ENCODE measurements at regions not wholly inside any gene's neighbourhood (a gene's known extent, or its start where the extent isn't known, plus 50 kb on each side); places are given as distances from the start of the nearest gene placed in this dataset.

GRCh38 chr4:19677211-19677610 is 574.5 kb upstream of the SLIT2 start:
- intact Hi-C loops (cut with DNase I) = no loop called here
- H3K9me3 ChIP-seq (replicated peaks in 1 of 3) = no peaks in the 10 kb centered on the region
- no peaks in the 10 kb centered on the region for H3K4me1 ChIP-seq (replicated peaks in 1 of 2)
- TF ChIP-seq CTCF (IDR thresholded peaks at IDR 0.05) (no peak), POLR2A (IDR thresholded peaks at IDR 0.05) (no peak)
- no peaks in the 10 kb centered on the region for H3K27me3 ChIP-seq
- no peak overlapping the region for H3K4me3 ChIP-seq
- no peak overlapping the region for H3K27ac ChIP-seq
- H3K36me3 ChIP-seq (replicated peaks in 1 of 2) = no peaks in the 10 kb centered on the region
- no peak for DNase-seq

DNA sequence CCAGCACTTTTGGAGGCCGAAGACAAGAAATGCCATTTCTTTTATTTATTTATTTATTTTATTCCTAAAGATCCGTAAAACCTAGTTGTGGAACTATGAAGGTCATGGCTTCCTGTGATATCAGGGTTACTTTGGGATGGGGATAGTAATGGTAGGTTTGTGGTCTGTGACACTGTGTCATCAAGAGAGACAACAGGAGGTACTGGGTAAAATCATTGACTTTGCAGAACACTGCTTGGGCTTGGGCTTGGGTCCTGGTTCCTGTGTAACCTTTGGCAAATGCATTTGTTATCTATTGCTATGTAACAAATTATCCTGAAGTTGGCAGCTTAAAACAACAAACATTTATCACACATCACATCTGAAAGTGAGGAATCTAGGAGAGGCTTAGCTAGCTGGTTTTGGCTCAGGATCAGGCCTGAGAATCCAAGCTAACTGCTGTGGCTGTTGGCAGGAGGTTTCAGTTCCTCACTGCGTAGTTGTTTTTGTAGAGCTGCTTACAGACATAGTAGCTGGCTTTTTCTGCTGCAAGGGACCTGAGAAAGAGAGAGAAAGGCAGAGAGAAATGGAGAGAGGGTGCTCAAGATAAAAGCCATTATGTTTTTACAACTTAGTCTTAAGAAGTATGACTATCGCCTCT is 576.4 kb upstream of the SLIT2 start:
- H3K27ac ChIP-seq = no peak overlapping the region
- intact Hi-C loops (cut with DNase I) = no loop called here

GRCh38 chr4:19659101-19659500 is 592.6 kb upstream of the SLIT2 start:
- 85 to 89% (median 86%) methylated on average over 5 of the region's 5 CpGs for WGBS, 4 donors
- no peak for DNase-seq
- intact Hi-C loops (cut with DNase I) = no loop called here
- no peak for TF ChIP-seq POLR2A (IDR thresholded peaks at IDR 0.05)
- no peak for TF ChIP-seq CTCF (IDR thresholded peaks at IDR 0.05)
- H3K4me1 ChIP-seq (replicated peaks in 1 of 2) = no peaks in the 10 kb centered on the region
- H3K27me3 ChIP-seq = no peaks in the 10 kb centered on the region
- no peaks in the 10 kb centered on the region for H3K9me3 ChIP-seq (replicated peaks in 1 of 3)
- H3K27ac ChIP-seq = no peak overlapping the region
- H3K4me3 ChIP-seq = no peak overlapping the region
- no peaks in the 10 kb centered on the region for H3K36me3 ChIP-seq (replicated peaks in 1 of 2)

More for the DNA sequence above, 576.4 kb upstream of the SLIT2 start:
- WGBS, 4 donors = 74 to 82% (median 78%) methylated on average over 4 of the region's 4 CpGs
- no peaks in the 10 kb centered on the region for H3K27me3 ChIP-seq
- no peak for TF ChIP-seq POLR2A (IDR thresholded peaks at IDR 0.05)
- no peak for TF ChIP-seq CTCF (IDR thresholded peaks at IDR 0.05)
- no peak for DNase-seq
- no peaks in the 10 kb centered on the region for H3K4me1 ChIP-seq (replicated peaks in 1 of 2)
- H3K36me3 ChIP-seq (replicated peaks in 1 of 2) = no peaks in the 10 kb centered on the region
- no peaks in the 10 kb centered on the region for H3K9me3 ChIP-seq (replicated peaks in 1 of 3)
- H3K4me3 ChIP-seq = no peak overlapping the region

DNA sequence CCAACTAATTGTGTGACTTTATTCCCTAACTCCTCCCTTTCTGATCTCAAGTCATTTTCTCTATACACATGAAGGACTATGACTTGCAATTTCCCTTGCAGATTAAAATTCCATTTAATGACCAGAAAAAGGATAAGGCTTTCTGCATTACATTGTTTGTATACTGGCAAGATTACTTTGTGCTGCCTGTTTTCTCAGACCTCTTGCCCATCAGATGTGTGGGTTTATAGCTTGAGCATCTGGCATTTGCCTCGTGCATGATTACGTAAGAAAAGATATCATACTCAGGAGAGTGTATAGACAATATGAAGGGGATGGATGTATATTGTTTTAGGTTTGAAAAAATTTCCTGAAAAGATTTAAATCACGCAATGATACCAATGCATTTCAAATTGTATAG is 593.8 kb upstream of the SLIT2 start:
- Histone ChIP-seq H3K27ac (no peak overlapping the region), H3K4me1 (replicated peaks in 1 of 2) (no peaks in the 10 kb centered on the region), H3K27me3 (no peaks in the 10 kb centered on the region), H3K9me3 (replicated peaks in 1 of 3) (no peaks in the 10 kb centered on the region), H3K4me3 (no peak overlapping the region), H3K36me3 (replicated peaks in 1 of 2) (no peaks in the 10 kb centered on the region)
- intact Hi-C loops (cut with DNase I) = no loop called here
- 82 to 91% (median 87%) methylated on average over 3 of the region's 3 CpGs for WGBS, 4 donors
- no peak for DNase-seq
- TF ChIP-seq CTCF (IDR thresholded peaks at IDR 0.05) (no peak), POLR2A (IDR thresholded peaks at IDR 0.05) (no peak)

Measured in adrenal gland (tissue), 9 donors.